ENCODE measurements at regions not wholly inside any gene's neighbourhood (a gene's known extent, or its start where the extent isn't known, plus 50 kb on each side); places are given as distances from the start of the nearest gene placed in this dataset.
"Not testable (repeated sequence)": the region's sequence is repeated elsewhere in the genome, so short reads cannot be mapped to it uniquely, and the experiment has no call there.

DNA sequence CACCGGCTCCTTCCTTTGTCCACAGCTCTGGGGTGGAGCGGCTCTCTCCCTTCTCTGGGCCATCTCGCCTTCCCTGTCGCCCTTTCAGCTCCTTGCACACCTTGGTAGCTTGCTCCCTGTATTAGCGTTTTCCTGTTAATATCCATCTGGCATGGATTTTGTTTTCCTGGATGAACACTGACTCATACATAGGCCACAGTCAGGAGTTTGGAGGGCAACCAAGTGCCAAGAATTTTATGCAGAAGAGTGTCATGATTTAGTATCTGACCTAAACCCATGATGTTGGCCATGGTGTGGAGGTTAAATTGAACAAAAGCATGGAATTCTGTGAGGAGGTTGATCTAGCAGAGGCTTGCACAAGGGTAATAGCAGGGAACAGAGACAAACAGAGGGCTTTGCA, 180.9 kb downstream of the AIPL1 start:
- no peak for DNase-seq

- DNase-seq, result not testable (repeated sequence)
Measured at GRCh38 chr17:6251640-6252039, 181.5 kb downstream of the WSCD1 start.

GRCh38 chr17:6249732-6250131, 179.6 kb downstream of the WSCD1 start:
- DNase-seq, result peak in 1 of 2 experiments; percentile 8

GRCh38 chr17:6248061-6248460, 177.9 kb downstream of the WSCD1 start:
- DNase-seq, result no peak

DNA sequence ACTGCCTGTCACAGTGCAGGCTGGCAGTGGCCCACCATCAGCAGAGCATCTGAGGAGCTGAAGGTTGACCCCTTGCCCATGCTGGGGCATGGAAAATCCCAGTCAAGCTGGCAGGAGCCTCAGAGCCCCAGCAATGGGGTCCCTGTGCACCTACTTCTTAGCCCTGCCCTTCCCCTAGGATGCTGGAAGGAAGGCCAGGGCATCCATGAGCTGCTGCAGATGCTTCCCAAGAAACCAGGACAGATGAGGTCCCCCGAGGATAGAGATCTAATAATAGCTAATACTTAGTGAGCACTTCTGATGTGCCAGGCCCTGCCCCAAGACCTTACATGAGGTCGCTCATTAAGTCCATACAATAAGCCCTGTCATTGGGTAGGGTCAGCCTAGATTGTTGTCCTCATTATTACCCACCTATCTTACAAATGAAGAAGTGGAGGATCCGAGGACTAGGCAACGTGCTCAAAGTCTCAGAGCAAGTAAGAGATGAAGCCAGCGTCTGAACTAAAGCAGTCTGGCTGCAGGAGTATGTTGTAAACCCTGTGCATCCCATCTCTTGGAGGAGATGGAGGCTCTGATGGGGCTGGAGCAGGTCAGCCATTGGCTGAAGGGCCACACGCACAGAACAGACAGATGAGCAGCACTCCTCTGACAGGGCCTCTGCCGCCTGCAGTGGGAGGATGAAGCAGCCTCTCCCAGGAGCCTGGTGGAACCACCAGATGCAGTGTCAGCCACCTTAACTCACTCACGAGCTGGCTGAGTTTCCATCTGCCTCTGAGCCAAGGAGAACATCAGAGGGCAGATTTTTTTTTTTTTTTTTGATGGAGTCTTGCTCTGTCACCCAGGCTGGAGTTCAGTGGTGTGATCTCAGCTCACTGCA, 175.4 kb downstream of the WSCD1 start:
- DNase-seq, result no peak

- no peak for DNase-seq
Measured at GRCh38 chr17:6244796-6245195, 174.6 kb downstream of the WSCD1 start.

- no peak for DNase-seq
Measured at GRCh38 chr17:6244253-6244652, 174.1 kb downstream of the WSCD1 start.

DNA sequence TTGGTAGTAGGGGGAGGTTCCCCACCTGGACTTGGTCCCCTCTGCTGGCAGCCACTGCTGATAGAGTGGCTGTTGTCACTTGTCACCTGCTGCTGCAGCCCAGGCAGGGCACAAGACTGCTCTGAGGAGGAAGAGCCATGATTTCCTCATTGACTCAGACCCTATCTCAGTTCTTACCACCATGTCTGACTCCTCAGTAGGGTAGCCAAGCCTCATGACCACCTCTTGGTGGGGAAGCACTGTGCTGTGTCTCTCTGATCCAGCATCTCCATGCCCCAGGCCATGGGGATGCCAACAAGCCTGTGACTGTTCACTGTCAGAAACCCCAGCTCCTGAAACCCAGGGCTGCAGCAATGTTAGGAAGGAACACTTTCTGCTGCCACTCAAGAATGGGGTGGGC, 173.0 kb downstream of the WSCD1 start:
- DNase-seq, result no peak

GRCh38 chr17:6241996-6242395, 171.8 kb downstream of the WSCD1 start:
- DNase-seq, result peak in 1 of 2 experiments; percentile 26

DNA sequence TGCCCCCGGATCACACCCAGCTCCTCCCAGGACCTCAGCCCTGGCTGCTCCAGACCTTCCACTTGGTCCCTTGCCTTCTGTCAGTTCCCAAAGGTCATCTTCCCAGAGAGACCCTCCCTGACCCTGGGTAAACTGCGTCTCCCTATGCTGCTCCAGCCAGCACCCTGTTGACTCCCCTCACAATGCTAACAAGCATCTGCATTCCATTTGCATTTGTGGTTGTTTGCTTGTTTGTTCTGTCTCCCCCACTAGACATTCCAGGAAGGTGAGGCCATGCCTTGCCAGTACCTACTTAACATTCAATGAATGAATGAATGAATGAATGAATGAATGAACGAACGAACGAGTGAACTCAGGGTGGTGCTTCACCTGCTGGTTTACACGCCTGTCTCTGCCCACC, 171.2 kb downstream of the WSCD1 start:
- DNase-seq, result no peak

- no peak for DNase-seq
Measured at GRCh38 chr17:6240601-6241000, 170.4 kb downstream of the WSCD1 start.

DNA sequence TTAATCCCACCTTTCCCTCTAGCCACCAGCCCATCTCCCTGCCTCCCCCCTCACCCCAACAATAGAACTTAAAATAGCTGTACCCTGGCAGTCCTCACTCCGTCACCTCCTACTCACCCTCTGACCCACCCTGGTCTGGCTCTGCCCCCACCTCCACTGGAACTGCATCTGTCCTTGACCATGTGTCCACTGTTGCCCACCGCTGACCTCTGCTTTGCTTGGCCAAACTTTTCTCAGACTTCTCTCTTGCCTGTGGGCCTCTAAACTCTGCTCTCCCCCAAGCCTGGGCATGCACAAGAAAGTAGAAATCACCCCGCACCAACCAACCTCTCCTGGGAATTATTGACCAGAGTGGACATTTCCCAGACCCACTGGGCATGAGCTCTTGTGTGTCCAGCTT, 169.8 kb downstream of the WSCD1 start:
- DNase-seq, result no peak

- DNase-seq, result no peak
Measured at GRCh38 chr17:6239241-6239798, 169.1 kb downstream of the WSCD1 start.

DNA sequence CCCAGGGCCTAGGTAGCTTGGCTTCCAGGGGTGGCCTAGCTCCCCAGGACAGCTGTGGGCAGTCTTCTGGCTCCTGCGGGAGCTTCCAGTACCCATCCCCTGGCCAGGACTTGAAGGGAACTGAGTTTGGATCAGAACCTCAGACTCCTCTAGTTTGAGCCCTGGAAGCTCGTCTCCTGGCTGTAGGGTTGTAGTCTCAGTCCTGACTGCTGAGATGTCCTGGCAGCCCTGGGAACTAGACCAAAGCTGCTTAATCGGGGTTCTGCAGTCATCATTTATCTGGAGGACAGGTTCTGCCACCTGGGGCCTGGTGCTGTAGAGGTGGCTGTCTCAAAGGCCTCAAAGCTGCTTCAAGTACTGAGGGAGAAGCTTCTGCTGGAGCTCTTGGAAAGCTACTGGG, 163.7 kb downstream of the WSCD1 start:
- DNase-seq, result no peak

- DNase-seq, result no peak
Measured at GRCh38 chr17:6233339-6233738, 163.2 kb downstream of the WSCD1 start.

DNA sequence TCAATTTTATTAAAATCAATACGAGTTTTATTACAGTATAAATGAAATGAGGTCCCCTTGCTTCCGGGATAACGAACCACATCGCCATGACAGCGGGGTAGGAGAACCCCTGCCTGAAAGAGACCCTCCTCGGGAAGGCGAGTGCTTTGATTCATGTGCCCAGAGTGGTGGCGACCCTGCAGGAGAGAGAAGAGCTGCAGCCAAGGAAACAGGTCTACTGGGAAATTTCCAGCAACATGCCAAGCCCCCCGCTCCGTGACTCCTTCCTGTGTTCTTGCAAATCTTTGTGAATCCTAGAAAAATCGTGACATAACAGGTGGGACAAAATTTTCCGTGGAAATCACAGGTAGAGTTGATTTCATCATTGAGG, 162.5 kb downstream of the WSCD1 start:
- DNase-seq, result no peak

- DNase-seq, result no peak
Measured at GRCh38 chr17:6231886-6232731, 161.9 kb downstream of the WSCD1 start.

DNA sequence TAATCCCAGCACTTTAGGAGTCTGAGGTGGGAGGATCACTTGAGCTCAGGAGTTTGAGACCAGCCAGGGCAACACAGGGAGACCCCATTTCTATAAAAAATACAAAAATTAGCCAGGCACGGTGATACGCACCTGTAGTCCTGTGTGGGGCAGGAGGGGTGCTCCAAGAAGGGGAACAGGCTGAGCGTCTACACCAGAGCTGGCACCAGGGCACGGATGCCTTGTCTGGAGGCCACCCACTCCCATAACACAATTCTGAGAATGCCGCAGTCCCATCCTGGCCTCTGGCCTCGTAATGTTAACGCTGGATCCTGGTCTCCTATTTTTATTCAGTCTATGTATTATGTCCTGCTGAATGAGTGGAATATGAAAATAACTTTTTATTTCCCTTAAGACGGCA, 161.3 kb downstream of the WSCD1 start:
- DNase-seq, result no peak

DNA sequence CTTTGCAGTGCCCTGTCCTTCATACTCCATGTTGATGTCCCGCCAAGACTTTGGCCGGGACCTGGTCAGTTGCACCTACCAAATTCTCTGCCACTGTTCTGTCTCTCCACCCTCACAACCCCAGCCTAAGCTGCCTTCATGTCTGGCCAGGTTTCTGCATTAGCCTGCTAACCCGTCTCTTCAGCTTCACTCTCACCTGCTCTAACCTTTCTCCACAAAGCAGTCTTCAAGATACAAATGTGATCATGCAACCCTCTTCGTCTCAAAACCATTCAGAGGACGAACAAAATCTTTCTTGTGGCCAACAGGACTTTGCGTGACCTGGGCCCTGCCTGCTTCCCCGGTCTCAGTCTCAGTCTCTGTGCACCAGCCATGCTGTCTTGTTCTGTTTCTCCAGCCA, 148.2 kb downstream of the WSCD1 start:
- DNase-seq, result no peak

GRCh38 chr17:6215071-6216035, 145.2 kb downstream of the WSCD1 start:
- no peak for DNase-seq

GRCh38 chr17:6213859-6214258, 143.7 kb downstream of the WSCD1 start:
- DNase-seq, result no peak

DNA sequence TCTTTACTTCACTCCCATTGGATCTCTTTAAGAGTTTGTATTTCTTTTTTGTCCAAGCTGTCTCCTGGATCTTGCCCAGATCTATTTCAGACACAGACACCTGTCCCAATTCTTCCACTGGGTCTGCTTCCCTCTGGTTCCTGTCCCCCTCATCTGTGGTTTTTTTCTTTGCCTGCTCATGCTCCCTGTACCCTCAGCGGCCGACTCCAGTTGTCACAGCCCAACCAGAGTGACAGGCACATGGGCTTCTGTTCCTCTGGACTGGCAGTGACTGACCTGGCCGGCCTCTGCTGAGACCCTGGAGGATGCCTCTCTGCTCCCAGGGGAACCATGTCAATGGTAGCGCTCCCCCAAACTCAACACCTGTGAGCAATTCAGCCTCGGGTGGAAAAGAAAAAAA, 142.6 kb downstream of the WSCD1 start:
- DNase-seq, result no peak

DNA sequence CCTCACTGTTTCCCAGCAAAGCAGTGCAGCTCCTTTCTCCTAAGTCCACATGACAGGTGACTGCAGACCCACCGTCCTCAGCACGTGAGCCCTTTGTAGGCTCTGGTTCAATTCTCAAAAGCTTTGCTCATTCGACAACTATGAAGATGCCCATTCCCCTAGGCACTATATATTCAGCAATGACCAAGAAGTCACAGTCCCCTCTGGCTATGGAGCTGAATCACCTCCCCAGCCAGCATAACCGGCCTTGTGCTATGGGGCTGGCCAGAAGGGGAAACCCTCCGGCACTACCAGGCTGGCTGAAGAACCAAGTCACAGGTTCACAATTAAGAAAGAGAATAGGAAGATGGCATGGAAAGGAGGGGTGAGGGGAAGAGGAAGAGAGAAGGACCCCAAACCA, 139.7 kb downstream of the WSCD1 start:
- no peak for DNase-seq
